ENCODE measurements at regions not wholly inside any gene's neighbourhood (a gene's known extent, or its start where the extent isn't known, plus 50 kb on each side); places are given as distances from the start of the nearest gene placed in this dataset.
A peak's percentile ranks its signal among the peaks of the same experiment; 100 is the strongest.
"Not testable (repeated sequence)": the region's sequence is repeated elsewhere in the genome, so short reads cannot be mapped to it uniquely, and the experiment has no call there.

DNA sequence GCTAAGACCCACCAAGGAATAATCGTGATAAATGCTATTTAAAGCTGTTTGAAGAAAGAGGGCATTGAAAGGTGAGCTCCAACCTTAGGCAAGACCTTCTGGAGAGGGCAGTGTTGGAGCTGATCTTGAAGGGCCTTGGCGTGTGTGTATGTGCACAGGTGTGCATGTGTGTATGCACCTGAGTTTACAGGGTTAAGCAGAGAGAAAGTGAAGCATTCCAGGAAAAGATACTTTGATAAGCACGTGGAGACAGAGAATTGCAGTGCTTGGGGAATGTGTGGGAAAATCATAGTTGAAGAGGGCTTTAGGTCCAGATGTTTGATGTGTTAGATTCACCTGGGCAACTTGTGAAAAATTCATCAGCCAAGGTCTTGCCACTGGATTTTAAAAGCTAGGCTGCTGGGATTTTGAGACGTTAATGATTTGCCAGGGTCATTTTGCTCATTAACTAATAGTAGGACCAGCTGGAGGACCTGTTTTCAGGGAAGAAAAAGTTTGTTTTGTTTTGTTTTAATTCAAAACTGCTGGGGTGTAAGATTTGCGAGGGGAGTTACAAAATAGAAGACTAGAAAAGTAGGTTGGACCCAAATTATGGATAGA is 78.3 kb upstream of the ANKRD55 start:
- DNase-seq (ENCODE audit: low read depth in 4 of 4, low spot score in 2 of 4), result peak in 1 of 4 donors; percentile 65

- DNase-seq (ENCODE audit: low read depth in 4 of 4, low spot score in 2 of 4), result peak in 1 of 4 donors; percentile 23
Observed at GRCh38 chr5:56310711-56311204, 77.6 kb upstream of the ANKRD55 start.

GRCh38 chr5:56309262-56309826 is 76.2 kb upstream of the ANKRD55 start:
- DNase-seq (ENCODE audit: low read depth in 4 of 4, low spot score in 2 of 4), result no peak

GRCh38 chr5:56307714-56308333 is 74.7 kb upstream of the ANKRD55 start:
- no peak for DNase-seq (ENCODE audit: low read depth in 4 of 4, low spot score in 2 of 4)

- DNase-seq (ENCODE audit: low read depth in 4 of 4, low spot score in 2 of 4), result no peak
Observed at GRCh38 chr5:56306433-56307150, 73.5 kb upstream of the ANKRD55 start.

DNA sequence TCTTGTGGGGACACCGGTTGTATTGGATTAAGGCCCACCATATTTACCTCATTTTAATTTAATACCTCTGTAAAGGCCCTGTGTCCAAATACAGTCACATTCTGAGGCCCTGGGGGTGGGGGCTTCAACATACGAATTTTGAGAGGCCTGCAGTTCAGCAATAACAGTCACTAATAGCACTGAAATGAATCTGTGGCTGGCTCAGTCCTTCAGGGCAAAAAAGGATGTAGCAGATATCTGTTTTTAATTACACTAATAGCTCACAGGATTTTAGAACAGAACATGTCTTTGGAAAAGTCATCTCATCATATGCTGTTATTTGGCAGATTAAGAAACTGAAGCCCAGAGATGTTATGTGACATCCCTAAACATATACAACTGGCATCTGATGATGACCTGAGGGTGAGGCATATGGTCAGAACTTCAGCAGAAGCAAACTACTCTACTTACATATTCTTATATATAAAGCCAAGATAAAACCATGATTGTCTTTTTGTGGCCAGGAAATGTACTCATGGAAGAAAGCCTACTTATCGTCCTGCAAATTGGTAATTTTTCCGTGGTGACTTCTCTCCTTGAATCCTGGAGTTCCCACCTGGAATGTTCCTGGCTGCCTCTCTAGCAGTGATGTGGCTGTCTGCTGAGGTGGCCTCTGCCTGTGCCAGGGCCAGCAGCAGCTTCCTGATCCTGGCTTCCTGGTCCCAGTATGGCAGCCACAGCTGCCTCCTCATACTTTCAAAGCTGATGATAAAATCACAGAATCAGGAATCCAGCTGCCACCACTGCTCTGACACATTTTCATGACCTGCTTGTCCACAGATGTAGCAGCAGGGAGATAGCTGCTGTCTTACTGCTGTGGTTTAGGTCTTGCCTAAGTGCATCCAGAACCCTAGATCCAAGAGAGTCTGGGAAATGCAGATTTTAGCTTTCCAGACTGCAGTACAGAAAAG is 72.1 kb upstream of the ANKRD55 start:
- DNase-seq (ENCODE audit: low read depth in 4 of 4, low spot score in 2 of 4), result no peak

DNA sequence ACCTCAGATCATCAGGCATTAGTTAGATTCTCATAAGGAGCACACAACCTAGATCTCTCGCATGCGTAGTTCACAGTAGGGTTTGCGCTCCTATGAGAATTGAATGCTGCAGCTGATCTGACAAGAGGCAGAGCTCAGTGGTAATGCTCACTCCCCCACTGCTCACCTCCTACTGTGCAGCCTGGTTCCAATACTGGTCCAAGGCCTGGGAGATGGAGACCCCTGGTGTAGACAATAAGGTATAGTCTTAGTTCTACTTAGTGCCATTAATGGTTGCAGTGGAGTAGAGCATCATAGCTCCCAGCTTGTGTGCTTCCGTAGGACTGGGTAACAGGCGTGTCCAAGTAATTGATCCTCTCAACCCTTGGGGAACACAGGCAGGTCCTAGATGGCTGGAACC is 70.4 kb upstream of the ANKRD55 start:
- no peak for DNase-seq (ENCODE audit: low read depth in 4 of 4, low spot score in 2 of 4)

GRCh38 chr5:56302027-56302426 is 68.9 kb upstream of the ANKRD55 start:
- no peak for DNase-seq (ENCODE audit: low read depth in 4 of 4, low spot score in 2 of 4)

DNA sequence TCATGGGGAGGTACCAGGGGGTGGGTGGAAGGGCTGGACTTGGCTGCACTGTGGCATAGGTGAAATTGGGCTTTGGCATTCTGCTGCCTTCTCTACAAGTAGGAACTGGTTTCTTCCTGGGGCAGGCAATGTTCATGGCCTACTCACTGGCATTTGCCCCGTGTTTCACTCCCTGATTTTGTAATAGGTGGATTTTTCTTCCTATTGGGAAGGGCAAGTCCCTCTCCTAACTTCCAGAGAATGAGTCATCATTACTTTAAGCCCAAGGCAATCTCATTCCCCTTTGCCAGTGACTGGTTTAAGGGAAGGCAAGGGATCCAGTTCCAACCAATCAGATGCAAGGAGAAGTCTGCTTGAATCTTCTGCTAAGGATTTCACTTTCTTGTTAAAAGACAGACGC is 67.9 kb upstream of the ANKRD55 start:
- no peak for DNase-seq (ENCODE audit: low read depth in 4 of 4, low spot score in 2 of 4)

DNA sequence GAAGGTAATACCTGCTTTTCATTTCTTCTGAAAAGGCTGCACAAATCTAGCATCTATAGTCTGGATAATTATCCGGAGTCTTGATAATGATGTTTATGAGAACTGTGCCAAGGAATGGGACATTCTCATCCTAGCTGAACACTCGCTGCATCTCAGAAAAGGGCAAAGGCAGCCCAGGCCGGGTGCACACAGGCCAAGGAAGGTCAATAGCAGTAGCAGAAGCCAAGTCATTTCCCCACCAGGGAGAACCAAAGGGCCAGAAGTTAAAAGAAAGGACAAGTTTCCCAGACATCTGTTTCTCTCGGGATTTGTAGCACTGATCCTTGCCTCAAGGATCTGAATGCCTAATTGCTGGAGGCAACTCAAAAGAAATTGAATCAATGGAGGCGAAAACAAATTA is 66.1 kb upstream of the ANKRD55 start:
- no peak for DNase-seq (ENCODE audit: low read depth in 4 of 4, low spot score in 2 of 4)

GRCh38 chr5:56298336-56299090 is 65.4 kb upstream of the ANKRD55 start:
- no peak for DNase-seq (ENCODE audit: low read depth in 4 of 4, low spot score in 2 of 4)

DNA sequence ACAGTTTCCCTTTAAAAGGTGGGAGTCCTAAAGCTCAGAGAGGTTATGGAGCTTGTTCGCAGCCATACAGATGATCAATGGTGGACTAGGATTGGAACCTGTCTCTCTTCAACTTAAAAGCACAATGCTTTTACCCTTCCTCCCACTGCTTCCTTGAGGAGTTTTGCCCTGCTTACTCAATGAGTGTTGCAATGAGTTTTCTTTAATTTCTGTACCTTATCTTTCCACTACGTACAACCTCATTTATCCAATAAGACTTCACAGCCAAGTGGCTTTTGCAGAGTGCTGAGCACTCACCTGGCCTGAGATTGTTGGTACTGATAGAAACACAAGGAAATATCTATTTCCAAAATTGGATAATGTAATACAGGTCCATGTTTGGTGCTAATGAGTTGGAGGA is 64.7 kb upstream of the ANKRD55 start:
- no peak for DNase-seq (ENCODE audit: low read depth in 4 of 4, low spot score in 2 of 4)

DNA sequence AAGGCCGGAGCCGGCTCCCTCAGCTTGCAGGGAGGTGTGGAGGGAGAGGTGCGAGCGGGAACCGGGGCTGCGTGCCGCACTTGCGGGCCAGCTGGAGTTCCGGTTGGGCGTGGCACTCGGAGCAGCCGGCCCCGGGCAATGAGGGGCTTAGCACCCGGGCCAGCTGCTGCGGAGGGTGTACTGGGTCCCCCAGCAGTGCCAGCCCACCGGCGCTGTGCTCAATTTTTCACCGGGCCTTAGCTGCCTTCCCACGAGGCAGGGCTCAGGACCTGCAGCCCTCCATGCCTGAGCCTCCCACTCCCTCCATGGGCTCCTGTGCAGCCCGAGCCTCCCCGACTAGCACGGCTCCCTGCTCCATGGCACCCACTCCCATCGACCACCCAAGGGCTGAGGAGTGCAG is 62.2 kb upstream of the ANKRD55 start:
- DNase-seq (ENCODE audit: low read depth in 4 of 4, low spot score in 2 of 4), result not testable (repeated sequence)

- DNase-seq (ENCODE audit: low read depth in 4 of 4, low spot score in 2 of 4), result no peak
Observed at GRCh38 chr5:56294354-56294753, 61.2 kb upstream of the ANKRD55 start.

DNA sequence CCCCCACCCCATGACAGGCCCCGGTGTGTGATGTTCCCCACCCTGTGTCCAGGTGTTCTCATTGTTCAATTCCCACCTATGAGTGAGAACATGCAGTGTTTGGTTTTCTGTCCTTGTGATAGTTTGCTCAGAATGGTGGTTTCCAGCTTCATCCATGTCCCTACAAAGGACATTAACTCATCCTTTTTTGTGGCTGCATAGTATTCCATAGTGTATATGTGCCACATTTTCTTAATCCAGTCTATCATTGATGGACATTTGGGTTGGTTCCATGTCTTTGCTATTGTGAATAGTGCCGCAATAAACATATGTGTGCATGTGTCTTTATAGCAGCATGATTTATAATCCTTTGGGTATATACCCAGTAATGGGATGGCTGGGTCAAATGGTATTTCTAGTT is 59.7 kb upstream of the ANKRD55 start:
- DNase-seq (ENCODE audit: low read depth in 4 of 4, low spot score in 2 of 4), result not testable (repeated sequence)

GRCh38 chr5:56291661-56292374 is 58.7 kb upstream of the ANKRD55 start:
- no peak for DNase-seq (ENCODE audit: low read depth in 4 of 4, low spot score in 2 of 4)

DNA sequence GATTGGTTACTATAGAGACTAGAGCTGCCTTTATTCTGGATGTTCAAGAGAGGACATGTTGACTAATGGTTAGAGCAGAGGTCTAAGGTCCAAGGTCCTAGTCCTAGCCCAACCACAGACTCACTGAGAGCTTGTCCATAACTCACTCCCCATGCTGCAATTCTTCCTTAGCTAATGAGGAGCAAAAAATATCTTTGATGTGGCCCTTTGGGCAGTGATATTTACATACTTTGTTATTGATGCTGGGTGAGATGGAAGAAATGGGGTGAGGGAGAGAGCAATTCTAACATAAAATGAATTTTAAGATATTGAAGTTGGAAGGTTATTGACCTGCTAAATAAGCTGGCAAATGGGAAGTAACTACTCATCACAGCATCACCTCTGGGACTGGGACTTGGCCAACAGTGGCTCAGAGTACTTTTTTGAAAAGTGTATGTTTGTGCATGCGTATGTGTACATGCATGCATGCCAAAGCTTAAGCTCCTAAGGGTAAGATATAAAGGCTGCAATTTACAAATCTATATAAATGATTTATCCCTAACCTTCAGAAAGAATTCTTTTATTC is 58.0 kb upstream of the ANKRD55 start:
- no peak for DNase-seq (ENCODE audit: low read depth in 4 of 4, low spot score in 2 of 4)

GRCh38 chr5:56290378-56291078 is 57.4 kb upstream of the ANKRD55 start:
- no peak for DNase-seq (ENCODE audit: low read depth in 4 of 4, low spot score in 2 of 4)

Data from left renal cortex interstitium (tissue), 4 donors.